SK-N-MC (cell line): ENCODE measurements at regions not wholly inside any gene's neighbourhood (a gene's known extent, or its start where the extent isn't known, plus 50 kb on each side); places are given as distances from the start of the nearest gene placed in this dataset.

ENCODE experiments used
- DNase-seq: peaks from one replicate; pipeline ENCODE4 v3.0.0-alpha.2; 2011; ENCODE audit warnings: low read depth, low spot score
- H3K27ac ChIP-seq: fragments of 200-600 bp; sonication (generic); 2 replicates; pipeline ENCODE4 v1.5.1; 2016; ENCODE audit warnings: mixed run types
- H3K36me3 ChIP-seq: fragments of 200-600 bp; sonication (generic); 2 replicates; pipeline ENCODE4 v1.6.1; 2017; ENCODE audit warnings: antibody characterized with exemption, low read length, mixed read lengths; ENCODE audit not compliant: insufficient read depth
- H3K4me3 ChIP-seq: fragments of 200-600 bp; sonication (generic); 2 replicates; pipeline ENCODE4 v1.5.1; 2016
- H3K9ac ChIP-seq: fragments of 200-600 bp; sonication (generic); 2 replicates; pipeline ENCODE4 v1.8.0; 2017; ENCODE audit warnings: mixed run types, mixed read lengths; ENCODE audit not compliant: insufficient read length
- H3K9me3 ChIP-seq: fragments of 200-600 bp; sonication (generic); 2 replicates; pipeline ENCODE4 v1.6.1; 2017; ENCODE audit warnings: low read depth, mild to moderate bottlenecking, antibody characterized with exemption, low read length, moderate library complexity, mixed read lengths
- EZH2 ChIP-seq: fragments of 200-600 bp; sonication (generic); IDR thresholded peaks from one replicate; pipeline ENCODE4 v1.6.1; 2017; ENCODE audit warnings: antibody characterized with exemption
- FOXP2 ChIP-seq: optimal IDR thresholded peaks from 2 replicates; pipeline ENCODE3; 2011; ENCODE audit warnings: mild to moderate bottlenecking, moderate library complexity; ENCODE audit not compliant: insufficient read depth; ENCODE audit errors: extremely low read length, control extremely low read depth
- POLR2AphosphoS5 ChIP-seq: IDR thresholded peaks from 2 replicates; pipeline ENCODE4 v1.6.1; 2012; ENCODE audit warnings: mild to moderate bottlenecking, low read depth, low read length, borderline replicate concordance

DNA sequence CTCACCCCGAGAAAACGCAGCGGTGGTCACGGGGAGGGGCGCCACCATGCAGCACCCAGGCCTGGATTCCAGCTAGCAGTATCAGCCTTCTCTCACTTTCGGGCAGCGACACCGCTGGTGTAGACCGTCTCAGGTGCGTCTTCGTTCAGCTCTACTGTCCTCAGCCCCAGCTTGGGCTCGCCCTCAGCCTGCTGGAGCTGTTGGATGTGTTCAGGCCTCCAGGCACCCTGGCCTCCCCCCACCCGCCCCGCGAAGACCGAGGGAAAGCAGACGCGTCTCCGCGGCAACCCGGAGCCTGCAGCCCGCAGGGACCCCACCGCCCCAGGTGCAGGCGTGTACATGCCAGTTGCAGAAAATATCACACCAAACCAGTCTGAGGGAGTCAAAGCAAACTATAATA is 60.8 kb upstream of the CARMIL1 start:
- Histone ChIP-seq H3K4me3 (no peak overlapping the region), H3K27ac (no peak overlapping the region), H3K36me3 (no peaks in the 10 kb centered on the region), H3K9ac (no peak overlapping the region), H3K9me3 (no peaks in the 10 kb centered on the region)
- DNase-seq = no peak
- no peak for TF ChIP-seq FOXP2
- no peak for TF ChIP-seq POLR2AphosphoS5
- no peak for TF ChIP-seq EZH2

DNA sequence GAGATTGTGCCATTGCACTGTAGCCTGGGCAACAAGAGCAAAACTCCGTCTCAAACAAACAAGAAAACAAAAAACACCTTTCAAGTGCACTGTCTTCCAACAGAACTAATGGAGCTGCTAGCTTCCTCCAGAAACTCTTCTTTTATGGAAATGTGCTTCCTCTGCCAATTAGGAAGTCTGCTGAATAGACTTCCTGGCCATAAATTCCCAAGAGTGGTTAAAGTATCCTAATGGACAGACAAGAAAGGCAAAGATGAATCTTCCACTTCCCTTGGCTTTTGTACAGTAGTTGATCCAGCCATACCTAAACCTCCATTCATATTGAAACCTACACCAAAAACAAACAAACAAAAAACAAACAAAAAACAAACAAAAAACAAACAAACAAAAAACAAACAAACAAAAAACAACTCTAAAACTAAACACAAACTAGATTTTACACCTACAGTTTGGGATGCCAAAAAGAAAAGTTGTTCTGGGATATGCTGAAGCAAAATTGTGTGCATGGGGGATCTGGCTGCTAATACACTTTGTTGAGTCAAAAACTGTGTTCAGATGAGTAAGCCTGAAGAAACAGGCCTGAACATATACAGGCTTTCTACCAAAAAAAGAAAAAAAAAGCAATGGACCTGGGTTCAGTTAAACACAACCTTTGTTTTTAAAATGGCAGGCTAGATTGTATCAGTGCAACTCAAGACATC is 59.8 kb upstream of the CARMIL1 start:
- TF ChIP-seq FOXP2 (no peak), EZH2 (no peak), POLR2AphosphoS5 (no peak)
- Histone ChIP-seq H3K9me3 (no peaks in the 10 kb centered on the region), H3K4me3 (no peak overlapping the region), H3K27ac (no peak overlapping the region), H3K36me3 (no peaks in the 10 kb centered on the region), H3K9ac (no peak overlapping the region)
- DNase-seq = no peak

DNA sequence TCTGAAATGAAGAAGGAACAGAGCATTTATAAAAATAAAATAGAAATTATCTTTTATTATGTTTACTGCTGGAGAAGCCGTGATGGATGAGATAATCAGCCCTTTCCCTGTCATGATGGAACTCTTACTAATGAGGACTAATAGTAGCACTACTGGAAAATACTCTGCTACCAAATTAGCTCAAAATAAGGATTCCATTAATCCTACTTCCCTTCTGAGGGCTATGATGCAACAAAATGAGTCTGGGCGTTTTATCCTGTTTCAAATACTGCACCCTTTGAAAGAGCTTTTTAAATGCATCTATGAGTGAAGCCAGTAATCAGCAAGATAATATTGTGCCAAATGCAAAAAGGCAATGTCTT is 59.3 kb upstream of the CARMIL1 start:
- no peak for DNase-seq
- TF ChIP-seq POLR2AphosphoS5 (no peak), EZH2 (no peak), FOXP2 (no peak)
- H3K9ac ChIP-seq = no peak overlapping the region
- H3K4me3 ChIP-seq = no peak overlapping the region
- H3K27ac ChIP-seq = 0 out of 2 replicates have a peak overlapping the region, but pooled peaks have one; percentile 20
- no peaks in the 10 kb centered on the region for H3K36me3 ChIP-seq
- H3K9me3 ChIP-seq = no peaks in the 10 kb centered on the region

DNA sequence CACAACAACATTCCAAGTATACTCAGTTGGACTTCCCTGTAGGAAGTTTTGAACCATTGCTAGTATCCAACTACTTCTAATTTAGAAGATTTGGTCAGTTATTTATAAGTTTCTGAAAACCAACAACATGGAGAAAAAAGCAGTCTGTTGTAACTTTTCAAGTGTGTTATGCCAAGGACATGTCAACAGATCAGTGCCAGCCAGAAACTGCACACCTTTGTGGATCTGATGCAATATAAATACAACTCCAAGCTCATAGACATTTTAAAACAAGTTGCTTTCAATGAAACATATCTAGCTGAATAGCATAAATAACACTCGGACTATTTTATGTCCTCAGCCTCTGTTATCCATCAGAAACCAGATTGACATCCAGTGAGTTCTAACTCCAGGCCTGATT is 58.3 kb upstream of the CARMIL1 start:
- no peak for DNase-seq
- H3K27ac ChIP-seq = no peak overlapping the region
- no peaks in the 10 kb centered on the region for H3K36me3 ChIP-seq
- TF ChIP-seq EZH2 (no peak), POLR2AphosphoS5 (no peak), FOXP2 (no peak)
- no peak overlapping the region for H3K9ac ChIP-seq
- H3K9me3 ChIP-seq = no peaks in the 10 kb centered on the region
- H3K4me3 ChIP-seq = no peak overlapping the region

DNA sequence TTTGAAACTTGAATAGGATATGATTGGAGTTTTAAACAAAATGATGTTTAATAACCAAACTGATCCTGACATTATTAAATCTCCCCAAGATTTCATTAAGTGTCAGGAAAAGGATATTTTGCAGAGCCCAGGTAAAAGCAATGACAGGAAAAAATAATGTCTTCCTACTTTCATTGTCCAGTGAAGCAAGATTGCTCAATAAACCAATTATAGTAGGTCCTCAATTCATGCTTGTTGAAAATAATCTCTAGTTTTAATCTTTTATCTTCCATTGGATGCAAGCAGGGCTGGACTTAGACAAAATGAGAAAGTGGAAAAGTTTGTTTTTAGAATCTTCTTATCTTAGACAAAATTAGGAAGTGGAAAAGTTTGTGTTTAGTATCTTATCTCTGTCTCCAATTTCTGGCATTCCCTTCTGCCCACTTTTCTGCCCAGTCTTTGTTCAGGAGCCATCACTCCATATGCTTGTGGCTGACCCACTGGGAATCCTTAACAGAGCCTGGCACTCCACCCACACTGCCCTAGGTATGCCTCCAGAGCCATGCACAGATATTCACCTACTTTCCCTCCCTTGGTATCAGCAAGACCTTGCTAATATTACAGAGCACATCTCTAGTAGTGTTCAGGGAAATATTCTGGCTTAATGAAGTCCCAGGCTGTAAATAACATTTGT is 57.0 kb upstream of the CARMIL1 start:
- H3K9ac ChIP-seq = no peak overlapping the region
- no peaks in the 10 kb centered on the region for H3K36me3 ChIP-seq
- no peak overlapping the region for H3K4me3 ChIP-seq
- H3K9me3 ChIP-seq = no peaks in the 10 kb centered on the region
- DNase-seq = no peak
- no peak overlapping the region for H3K27ac ChIP-seq
- no peak for TF ChIP-seq EZH2
- TF ChIP-seq POLR2AphosphoS5 = no peak
- no peak for TF ChIP-seq FOXP2

DNA sequence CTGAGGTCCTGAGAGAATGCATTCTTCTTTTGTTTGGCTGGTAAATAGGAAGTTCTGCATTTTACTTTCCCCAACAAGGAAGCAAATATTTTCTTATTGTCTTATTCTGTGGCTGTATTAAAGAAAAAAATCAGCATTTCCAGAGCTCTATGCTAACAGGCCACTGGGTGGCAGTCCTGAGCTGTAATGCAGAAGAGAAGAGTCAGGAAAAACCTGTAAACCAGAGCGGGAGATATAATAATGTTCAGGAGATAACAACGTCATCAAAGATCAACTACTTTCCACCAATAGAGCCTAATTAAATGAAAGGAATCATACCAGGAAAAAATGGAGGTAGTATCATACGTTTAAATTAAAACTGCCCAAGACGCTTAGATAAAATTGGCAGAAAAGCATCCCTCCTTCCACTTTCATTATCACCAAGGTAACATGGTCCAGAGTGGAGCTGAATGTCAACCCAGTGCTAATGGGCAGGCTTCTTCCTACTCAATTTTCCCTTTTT is 55.6 kb upstream of the CARMIL1 start:
- TF ChIP-seq POLR2AphosphoS5 = no peak
- TF ChIP-seq EZH2 = no peak
- no peak for TF ChIP-seq FOXP2
- Histone ChIP-seq H3K9me3 (no peaks in the 10 kb centered on the region), H3K27ac (no peak overlapping the region), H3K4me3 (no peak overlapping the region), H3K9ac (no peak overlapping the region), H3K36me3 (no peaks in the 10 kb centered on the region)
- peak; percentile 59 for DNase-seq

DNA sequence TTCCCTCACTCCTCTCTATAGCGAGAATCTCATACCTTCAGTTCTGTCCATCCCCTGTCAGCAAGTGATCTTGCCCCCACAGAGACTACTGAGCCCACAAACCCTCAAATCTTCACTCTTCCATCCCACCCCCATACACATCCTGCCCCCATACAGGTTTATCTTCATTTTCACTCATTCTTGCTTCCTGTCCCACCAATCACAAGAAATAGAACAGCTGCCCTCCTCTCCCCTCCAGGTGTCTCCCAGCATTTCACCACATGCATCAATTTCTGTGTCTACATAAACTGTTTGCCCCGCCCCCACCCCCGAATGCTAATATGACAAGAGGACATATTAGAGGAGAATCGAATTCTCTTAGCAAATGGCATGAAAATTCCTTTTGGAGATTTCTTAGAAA is 54.9 kb upstream of the CARMIL1 start:
- DNase-seq = no peak
- no peak overlapping the region for H3K4me3 ChIP-seq
- H3K27ac ChIP-seq = no peak overlapping the region
- no peaks in the 10 kb centered on the region for H3K36me3 ChIP-seq
- H3K9me3 ChIP-seq = no peaks in the 10 kb centered on the region
- TF ChIP-seq POLR2AphosphoS5 (no peak), EZH2 (no peak), FOXP2 (no peak)
- H3K9ac ChIP-seq = no peak overlapping the region

DNA sequence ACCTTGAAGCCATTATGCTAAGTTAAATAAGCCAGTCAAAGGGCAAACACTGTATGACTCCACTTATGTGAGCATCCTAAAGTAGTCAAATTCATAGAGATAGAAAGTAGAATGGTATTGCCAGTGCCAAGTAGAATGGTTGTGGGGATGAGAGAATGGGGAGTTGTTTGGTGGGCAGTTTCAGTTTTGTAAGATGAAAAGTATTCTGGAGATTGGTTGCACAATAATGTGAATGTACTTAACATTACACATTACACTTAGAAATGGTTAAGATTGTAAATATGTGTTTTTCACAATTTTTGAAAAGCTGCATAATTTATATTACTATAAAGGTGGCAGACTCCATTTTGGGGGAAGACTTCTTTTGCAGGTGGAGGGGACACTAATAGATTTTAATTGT is 51.3 kb upstream of the CARMIL1 start:
- DNase-seq = no peak
- no peak overlapping the region for H3K4me3 ChIP-seq
- H3K9ac ChIP-seq = no peak overlapping the region
- TF ChIP-seq FOXP2 (no peak), POLR2AphosphoS5 (no peak), EZH2 (no peak)
- H3K36me3 ChIP-seq = no peaks in the 10 kb centered on the region
- no peaks in the 10 kb centered on the region for H3K9me3 ChIP-seq
- no peak overlapping the region for H3K27ac ChIP-seq
